ENCODE measurements at regions not wholly inside any gene's neighbourhood (a gene's known extent, or its start where the extent isn't known, plus 50 kb on each side); places are given as distances from the start of the nearest gene placed in this dataset.

- DNase-seq (ENCODE audit: low spot score): no peak
- Histone ChIP-seq H2AFZ (no peak overlapping the region), H3F3A (replicated peaks; ENCODE audit: low read depth) (no peaks in the 10 kb centered on the region), H3K4me3 (no peak overlapping the region), H3K9me2 (ENCODE audit: insufficient read depth) (no peaks in the 10 kb centered on the region), H3K27me3 (ENCODE audit: insufficient read depth) (no peaks in the 10 kb centered on the region), H3K79me2 (replicated peaks; ENCODE audit: insufficient read depth) (no peaks in the 10 kb centered on the region), H3K4me1 (ENCODE audit: insufficient read depth) (peaks cover 7% of the 10 kb centered on the region), H3K36me3 (ENCODE audit: insufficient read depth) (no peaks in the 10 kb centered on the region), H4K20me1 (replicated peaks; ENCODE audit: insufficient read depth) (no peaks in the 10 kb centered on the region), H3K4me2 (no peak overlapping the region), H3K27ac (ENCODE audit: low read depth) (no peak overlapping the region)
- Mint-ChIP-seq H3K36me3 (ENCODE audit: low read depth) (peaks cover 3% of the 10 kb centered on the region; the same call in 1 of the 3 replicates), H3K9me3 (peaks cover 9% of the 10 kb centered on the region; the same call in 2 of the 3 replicates), H3K27me3 (ENCODE audit: insufficient read depth, low read depth, poor library complexity) (peaks cover 2% of the 10 kb centered on the region), H3K4me1 (peaks cover 14% of the 10 kb centered on the region; the same call in 2 of the 3 replicates), H3K4me3 (no peak overlapping the region), H3K27ac (no peak overlapping the region)
- no peak for ATAC-seq
- TF ChIP-seq STAT1 (IDR thresholded peaks at IDR 0.05; ENCODE audit: unreplicated experiment): no peak
- TF ChIP-seq, protein P1, sequence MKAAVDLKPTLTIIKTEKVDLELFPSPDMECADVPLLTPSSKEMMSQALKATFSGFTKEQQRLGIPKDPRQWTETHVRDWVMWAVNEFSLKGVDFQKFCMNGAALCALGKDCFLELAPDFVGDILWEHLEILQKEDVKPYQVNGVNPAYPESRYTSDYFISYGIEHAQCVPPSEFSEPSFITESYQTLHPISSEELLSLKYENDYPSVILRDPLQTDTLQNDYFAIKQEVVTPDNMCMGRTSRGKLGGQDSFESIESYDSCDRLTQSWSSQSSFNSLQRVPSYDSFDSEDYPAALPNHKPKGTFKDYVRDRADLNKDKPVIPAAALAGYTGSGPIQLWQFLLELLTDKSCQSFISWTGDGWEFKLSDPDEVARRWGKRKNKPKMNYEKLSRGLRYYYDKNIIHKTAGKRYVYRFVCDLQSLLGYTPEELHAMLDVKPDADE (IDR thresholded peaks at IDR 0.05): no peak
- no peak for TF ChIP-seq POLR2AphosphoS5 (IDR thresholded peaks at IDR 0.05; ENCODE audit: low read depth)
- no peak for TF ChIP-seq ZNF114 (CRISPR knock-in tag; IDR thresholded peaks at IDR 0.05)
- no peak for TF ChIP-seq EZH2phosphoT487 (IDR thresholded peaks at IDR 0.05; ENCODE audit: unreplicated experiment)
- TF ChIP-seq CTCF (conservative IDR thresholded peaks at IDR 0.05; ENCODE audit: low read depth in 2 of 2): no peak
- no peak for TF ChIP-seq JUNB (IDR thresholded peaks at IDR 0.05; ENCODE audit: unreplicated experiment)
- TF ChIP-seq REST (IDR thresholded peaks at IDR 0.05; ENCODE audit: unreplicated experiment): no peak
- no peak for TF ChIP-seq ZNF331 (CRISPR knock-in tag; IDR thresholded peaks at IDR 0.05; ENCODE audit: low read depth)
- no peak for TF ChIP-seq CREB1 (CRISPR knock-in tag; IDR thresholded peaks at IDR 0.05; ENCODE audit: low read depth)
- no peak for TF ChIP-seq NANOG (IDR thresholded peaks at IDR 0.05; ENCODE audit: borderline replicate concordance)
- TF ChIP-seq ZNF462 (CRISPR knock-in tag; IDR thresholded peaks at IDR 0.05): no peak
- no peak for TF ChIP-seq EZH2 (IDR thresholded peaks at IDR 0.05; ENCODE audit: low read depth, unreplicated experiment)
Measured at GRCh38 chr3:146873748-146874147, 268.6 kb upstream of the PLSCR5 start.
